A549 (cell line): ENCODE measurements at regions not wholly inside any gene's neighbourhood (a gene's known extent, or its start where the extent isn't known, plus 50 kb on each side); places are given as distances from the start of the nearest gene placed in this dataset.

Experiments
- EP300 ChIP-seq, 2 experiments: fragments of >200 bp; sonication (Bioruptor Twin); formaldehyde crosslinking; IDR thresholded peaks; 2 replicates in 1 of 2; 3 replicates in 1 of 2; pipeline ENCODE4 v1.6.1; 2016 to 2017
- KDM1A ChIP-seq: fragments of 200-600 bp; sonication (generic); IDR thresholded peaks from 2 replicates; pipeline ENCODE4 v1.6.1; 2016; ENCODE audit warnings: low read depth, mild to moderate bottlenecking
- MAX ChIP-seq: IDR thresholded peaks from 2 replicates; pipeline ENCODE4 v1.6.1; 2012
- REST ChIP-seq: fragments of 200-600 bp; sonication (generic); IDR thresholded peaks from 2 replicates; pipeline ENCODE4 v1.6.1; 2016; ENCODE audit warnings: antibody characterized with exemption, mild to moderate bottlenecking, moderate library complexity

DNA sequence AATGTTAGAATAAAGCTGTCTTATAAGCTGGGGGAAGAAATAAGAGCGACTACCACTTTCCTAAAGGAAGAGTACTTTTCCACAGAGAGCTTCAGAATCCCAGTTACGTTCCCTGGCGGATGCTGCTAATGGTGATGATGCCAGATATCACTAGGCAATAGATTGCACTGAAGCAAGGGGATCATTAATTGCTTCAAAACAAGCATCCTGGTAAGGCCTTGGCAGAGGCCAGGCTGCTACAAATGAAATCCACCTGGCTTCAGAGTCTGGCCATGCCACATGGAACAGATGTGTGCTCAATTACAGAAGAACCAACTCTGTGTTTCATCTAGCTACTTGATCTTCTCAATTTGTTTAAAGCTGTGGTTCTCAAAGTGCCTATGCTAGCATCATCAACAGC is 129.2 kb upstream of the IL12A start:
- TF ChIP-seq MAX (no peak), EP300 (IDR thresholded peaks at IDR 0.05) (no peak), REST (no peak), KDM1A (no peak)
